GM12892 (cell line): ENCODE measurements at regions not wholly inside any gene's neighbourhood (a gene's known extent, or its start where the extent isn't known, plus 50 kb on each side); places are given as distances from the start of the nearest gene placed in this dataset.

ENCODE experiments used
- DNase-seq: peaks from one replicate; pipeline ENCODE4 v3.0.0; 2011; ENCODE audit not compliant: insufficient read length
- FAIRE-seq: peaks from 2 replicates; lab custom pipeline; 2011; peaks lifted over from hg19 to GRCh38; lab: Jason Lieb, UNC
- POLR2A ChIP-seq: IDR thresholded peaks from 2 replicates; pipeline ENCODE4 v1.6.1; 2011; ENCODE audit warnings: low read depth, low read length, control low read depth
- POLR2AphosphoS5 ChIP-seq: IDR thresholded peaks from 2 replicates; pipeline ENCODE4 v1.6.1; 2011; ENCODE audit warnings: low read depth, low read length, control low read depth
- TAF1 ChIP-seq: IDR thresholded peaks from 2 replicates; pipeline ENCODE4 v1.6.1; 2011; ENCODE audit warnings: low read depth, mild to moderate bottlenecking, control low read depth, low read length, borderline replicate concordance

DNA sequence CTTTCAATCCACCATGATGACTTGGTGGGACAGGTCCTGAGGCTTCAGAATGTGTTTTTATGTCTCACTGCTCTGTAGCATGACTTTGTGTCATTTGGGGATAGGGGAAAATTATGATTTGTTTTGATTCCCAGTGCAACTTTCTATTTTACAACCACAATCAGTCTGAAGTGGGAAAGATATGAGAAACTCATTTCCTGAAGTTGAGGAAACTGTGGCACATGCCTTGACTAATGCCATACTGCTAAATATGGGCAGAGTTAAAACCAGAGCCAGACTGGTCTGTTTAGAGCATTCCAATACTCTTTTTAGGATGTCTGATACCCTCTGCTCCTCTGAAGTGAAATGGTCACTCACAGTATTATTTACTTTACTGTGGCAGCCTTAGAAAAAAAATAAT, 307.7 kb downstream of the ADRA2A start:
- no peak for FAIRE-seq
- DNase-seq = no peak
- no peak for TF ChIP-seq POLR2AphosphoS5
- no peak for TF ChIP-seq TAF1
- TF ChIP-seq POLR2A = no peak

DNA sequence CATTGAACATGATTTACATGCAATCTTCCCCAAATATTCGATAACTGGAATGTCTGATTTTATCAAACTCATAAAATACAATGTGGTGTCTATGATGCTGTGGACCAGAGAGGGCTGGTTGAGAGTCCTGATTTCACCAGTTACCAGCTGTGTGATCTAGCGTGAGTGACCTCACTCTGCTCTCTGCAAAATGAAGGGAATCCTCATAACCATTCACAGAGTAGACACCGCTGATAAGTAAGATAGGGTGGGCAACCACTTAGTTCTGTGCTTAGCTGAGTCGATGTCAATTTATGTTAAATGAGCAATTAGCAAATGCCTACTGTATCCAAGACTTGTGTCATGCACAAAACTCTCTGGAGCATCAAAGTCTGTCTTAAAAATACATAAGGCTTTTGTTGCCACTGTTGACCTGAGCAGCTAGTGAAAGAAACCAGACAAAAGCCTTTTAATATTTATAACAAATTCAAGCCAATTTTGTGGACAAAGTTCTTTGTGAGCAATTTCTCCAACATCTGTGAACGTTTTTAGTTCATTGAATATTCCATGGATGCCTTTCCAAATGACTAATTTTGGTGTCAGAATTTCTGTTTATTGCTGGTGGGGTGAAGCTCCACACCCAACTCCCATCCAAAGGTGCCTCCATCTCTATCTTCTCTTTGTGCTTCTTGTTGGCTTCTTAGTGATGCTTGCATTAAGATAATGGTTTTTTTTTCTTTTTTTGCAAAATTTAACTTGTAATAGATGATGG, 314.2 kb downstream of the ADRA2A start:
- FAIRE-seq (no peak), DNase-seq (no peak)
- no peak for TF ChIP-seq POLR2AphosphoS5
- TF ChIP-seq POLR2A = no peak
- no peak for TF ChIP-seq TAF1

DNA sequence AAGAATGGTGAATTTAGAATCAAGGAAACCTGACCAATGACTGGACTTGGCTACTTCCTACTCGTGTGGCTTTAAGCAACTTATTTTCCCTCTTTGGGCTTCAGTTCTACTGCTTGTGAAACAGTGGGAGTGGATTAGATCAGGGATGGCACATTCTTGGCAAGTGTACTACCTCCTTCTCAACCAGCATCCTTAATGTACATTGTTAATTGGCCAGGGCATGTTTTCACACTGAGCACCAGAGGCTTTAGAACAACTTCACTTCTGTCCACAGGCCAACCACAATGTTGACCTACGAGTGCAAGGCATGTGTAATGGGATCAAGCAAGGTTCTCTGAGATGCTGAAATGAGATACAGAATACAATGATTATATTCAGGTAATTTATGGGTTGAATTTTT, 315.3 kb downstream of the ADRA2A start:
- TF ChIP-seq TAF1 = no peak
- no peak for TF ChIP-seq POLR2AphosphoS5
- TF ChIP-seq POLR2A = no peak
- FAIRE-seq (no peak), DNase-seq (no peak)

DNA sequence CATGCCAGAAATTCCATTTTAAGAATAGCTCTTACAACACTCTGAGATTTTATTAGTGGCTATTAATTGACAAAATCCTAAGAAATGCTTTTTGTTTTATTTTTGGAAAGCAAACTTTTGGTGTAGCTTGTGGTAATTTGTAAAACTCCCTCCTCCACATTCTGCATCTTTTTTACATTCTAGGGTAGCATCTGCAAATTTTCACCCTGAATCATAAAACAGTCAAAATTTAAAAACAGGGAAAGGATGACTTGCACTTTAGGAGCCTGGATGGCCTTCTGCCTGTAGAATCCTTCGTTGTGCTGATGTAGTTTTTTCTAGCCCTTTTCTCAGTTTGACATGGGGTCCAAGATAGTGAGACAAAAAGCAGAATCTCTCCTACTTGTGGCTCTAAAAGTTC, 316.1 kb downstream of the ADRA2A start:
- DNase-seq (no peak), FAIRE-seq (no peak)
- no peak for TF ChIP-seq TAF1
- TF ChIP-seq POLR2AphosphoS5 = no peak
- no peak for TF ChIP-seq POLR2A

DNA sequence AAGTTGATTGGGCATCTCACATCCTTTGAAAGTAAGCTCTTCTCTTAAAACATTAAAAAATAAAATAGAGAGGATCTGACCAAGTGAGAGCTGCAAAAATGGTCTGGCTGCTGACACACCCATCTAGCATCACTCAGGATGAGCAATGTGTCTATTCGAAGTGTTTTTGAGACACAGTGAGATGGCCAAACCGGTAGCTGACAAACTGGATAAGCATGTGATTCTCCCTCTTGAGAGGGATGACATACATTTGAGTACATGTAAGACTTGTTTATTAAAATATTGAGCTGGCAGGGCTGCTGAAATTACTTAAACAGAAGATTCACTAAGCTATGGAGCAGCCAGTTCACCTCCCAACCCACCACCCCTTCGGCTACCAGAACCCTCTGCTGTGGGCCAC, 333.9 kb downstream of the ADRA2A start:
- FAIRE-seq = no peak
- no peak for TF ChIP-seq POLR2AphosphoS5
- no peak for TF ChIP-seq POLR2A
- DNase-seq = no peak

DNA sequence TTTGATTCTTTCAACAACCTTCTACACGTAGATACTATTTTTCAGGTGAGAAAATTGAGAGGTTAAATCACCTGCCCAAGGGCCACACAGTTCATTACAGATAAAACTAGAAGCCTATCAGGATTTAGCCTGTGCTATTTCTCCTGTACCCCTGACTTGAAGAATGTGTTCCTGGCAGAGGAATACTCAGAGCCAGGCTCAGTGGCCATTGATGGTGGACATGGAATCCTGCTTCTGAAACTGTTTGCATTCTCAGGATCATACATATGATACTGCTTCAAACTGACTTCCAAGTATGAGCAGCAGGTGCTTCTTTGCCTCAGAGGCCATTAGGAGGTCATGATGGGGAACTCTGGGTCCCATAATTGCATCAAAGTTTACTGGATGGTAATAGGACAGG, 348.6 kb downstream of the ADRA2A start:
- FAIRE-seq (no peak), DNase-seq (no peak)
- no peak for TF ChIP-seq TAF1
- TF ChIP-seq POLR2A = no peak
- no peak for TF ChIP-seq POLR2AphosphoS5

DNA sequence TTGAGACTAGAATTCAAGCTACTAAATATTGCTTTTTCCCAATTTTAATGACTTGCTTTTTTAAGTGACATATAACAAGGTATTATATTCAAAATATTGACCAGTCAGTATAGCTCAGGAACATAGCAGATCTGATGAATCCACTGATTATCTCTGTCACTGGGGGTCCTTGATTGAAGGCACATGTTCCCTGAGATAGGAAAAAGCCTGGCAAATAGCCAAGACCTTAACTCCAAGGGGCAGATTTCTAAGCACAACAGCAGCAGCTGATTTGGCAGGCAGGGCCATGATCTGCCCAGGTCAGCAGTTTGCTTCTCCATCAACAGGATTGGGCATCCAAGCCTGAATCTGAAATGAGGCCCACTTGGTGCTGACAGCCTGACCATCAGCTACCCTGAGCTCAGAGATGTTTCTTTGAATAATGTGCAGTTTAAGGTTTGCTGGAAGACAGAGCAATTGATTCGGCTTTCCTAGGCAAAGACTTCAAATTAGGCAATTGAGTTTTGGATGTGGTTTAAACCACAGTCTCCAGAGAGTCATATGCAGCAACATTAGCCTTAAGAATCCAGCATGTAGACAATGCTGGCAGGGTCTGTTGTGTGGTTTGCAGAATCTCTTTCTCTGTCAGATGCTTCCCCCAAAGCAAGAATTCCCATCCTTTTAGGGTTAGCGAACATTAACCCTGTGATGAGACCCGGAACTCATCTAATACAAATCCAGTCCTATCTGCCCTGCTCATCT, 352.6 kb downstream of the ADRA2A start:
- TF ChIP-seq POLR2A (no peak), POLR2AphosphoS5 (no peak), TAF1 (no peak)
- DNase-seq (no peak), FAIRE-seq (no peak)

DNA sequence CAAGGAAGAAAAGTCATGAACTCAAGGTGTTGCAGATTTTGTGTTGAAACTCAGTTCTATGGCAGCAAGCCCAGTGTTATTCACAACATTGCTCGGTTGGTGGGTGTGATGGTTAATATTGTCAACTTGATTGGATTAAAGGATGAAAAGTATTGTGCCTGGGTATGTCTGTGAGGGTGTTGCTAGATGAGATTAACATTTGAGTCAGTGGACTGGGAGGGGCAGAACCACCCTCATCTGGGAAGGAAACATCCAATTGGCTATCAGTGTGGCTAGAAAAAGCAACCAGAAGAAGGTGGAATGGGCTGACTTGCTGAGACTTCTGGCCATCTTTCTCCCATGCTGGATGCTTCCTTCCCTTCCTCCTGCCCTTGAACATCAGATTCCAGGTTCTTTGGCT, 353.2 kb downstream of the ADRA2A start:
- TF ChIP-seq POLR2A (no peak), POLR2AphosphoS5 (no peak), TAF1 (no peak)
- no peak for FAIRE-seq

DNA sequence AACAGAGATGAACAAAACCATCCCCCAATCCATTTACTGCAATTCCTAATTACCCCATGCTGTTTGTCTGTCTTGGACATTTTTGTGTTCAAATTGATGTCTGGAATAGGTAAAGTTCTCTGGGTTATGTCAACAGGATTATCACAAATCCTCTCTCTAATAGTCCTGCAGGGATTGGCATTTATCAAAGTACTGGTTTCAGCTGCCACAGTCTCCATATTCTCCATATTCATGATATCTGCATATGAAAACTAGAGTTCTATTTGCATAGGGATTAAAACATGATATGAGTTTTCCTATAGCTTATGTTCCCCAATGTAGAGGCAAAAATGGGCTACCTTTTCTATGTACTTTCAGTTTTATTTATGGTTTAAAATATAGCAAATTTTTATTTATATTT, 355.8 kb downstream of the ADRA2A start:
- FAIRE-seq (no peak), DNase-seq (no peak)
- TF ChIP-seq POLR2AphosphoS5 (no peak), TAF1 (no peak), POLR2A (no peak)

More for the DNA sequence above, 353.2 kb downstream of the ADRA2A start:
- DNase-seq = no peak

DNA sequence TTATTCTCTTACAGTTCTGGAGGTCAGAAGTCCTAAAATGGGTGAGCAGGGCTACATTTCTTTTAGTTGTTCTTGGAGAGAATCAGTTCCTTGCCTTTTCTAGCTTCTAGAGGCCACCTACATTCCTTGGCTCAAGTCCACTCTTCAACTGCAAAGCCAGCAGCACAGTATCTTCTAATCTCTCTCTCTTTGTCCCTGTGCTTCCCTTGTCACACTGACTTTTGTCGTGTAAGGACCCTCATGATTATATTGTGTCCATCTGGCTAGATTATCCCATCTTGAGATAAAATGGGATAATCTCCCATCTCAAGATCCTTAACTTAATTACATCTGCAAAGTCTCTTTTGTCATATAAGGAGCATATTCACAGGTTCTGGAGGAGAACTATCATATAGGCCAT, 359.0 kb downstream of the ADRA2A start:
- FAIRE-seq (no peak), DNase-seq (no peak)
- no peak for TF ChIP-seq TAF1
- TF ChIP-seq POLR2A = no peak
- TF ChIP-seq POLR2AphosphoS5 = no peak

DNA sequence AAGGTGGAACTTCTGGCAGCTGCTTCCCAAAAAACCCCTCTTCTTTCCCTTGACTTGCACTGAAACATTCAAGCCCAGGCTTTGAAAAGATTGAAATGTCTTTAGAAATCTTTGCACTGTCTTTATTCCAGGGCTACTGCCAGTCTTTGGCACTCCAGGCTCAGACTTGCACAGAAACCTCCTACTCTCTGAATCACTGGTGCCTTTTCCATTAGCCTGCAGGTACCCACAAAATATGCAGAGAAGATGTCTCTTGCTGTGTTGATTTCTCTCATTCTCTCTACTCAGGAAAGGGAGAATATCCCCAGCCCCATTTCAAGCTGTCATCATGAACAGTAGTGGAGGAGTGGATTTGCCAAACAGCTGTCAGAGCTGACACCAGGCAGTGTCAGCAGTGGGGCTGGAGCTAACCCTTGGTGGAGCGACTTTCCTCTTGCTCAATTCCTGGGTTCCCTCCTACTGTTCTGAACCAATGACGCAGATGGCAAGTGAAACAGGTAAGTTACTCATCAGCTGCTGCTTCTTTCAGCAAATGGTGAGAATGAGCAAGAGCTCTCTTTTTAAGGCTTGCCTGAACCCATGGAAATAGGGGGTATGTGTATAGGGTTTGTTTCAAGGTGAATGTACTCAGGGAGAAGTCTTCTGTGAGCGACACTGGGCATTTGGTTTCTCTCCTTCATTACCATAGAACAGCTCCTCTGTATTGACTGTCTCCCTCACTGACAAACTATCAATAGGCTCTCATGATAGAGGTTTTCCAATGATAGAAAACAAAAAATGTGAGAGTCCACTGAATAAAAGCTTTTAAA, 362.4 kb downstream of the ADRA2A start:
- TF ChIP-seq POLR2AphosphoS5 (no peak), TAF1 (no peak), POLR2A (no peak)
- DNase-seq = no peak
- FAIRE-seq = no peak

DNA sequence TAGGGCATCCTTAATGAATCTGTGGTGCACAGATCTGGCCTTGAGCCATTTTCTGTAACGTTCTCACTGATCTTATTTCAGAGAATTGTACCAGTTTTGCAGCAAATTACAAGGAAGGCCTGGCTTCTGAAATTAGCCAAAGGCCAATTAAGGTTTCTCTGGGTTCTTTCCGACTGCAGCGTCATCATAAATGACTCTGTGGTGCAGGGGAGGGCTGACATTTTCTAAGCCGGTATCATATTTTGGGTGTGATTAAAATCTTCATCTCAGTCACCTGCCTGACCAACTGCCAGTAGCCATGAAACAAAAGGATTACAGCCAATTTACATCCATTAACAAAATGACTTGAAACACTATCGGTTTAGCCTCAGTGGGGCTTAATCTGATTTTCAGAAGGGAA, 363.7 kb downstream of the ADRA2A start:
- DNase-seq (no peak), FAIRE-seq (no peak)
- no peak for TF ChIP-seq POLR2A
- TF ChIP-seq POLR2AphosphoS5 = no peak
- no peak for TF ChIP-seq TAF1
